NOMO-1 (cell line): ENCODE measurements at regions not wholly inside any gene's neighbourhood (a gene's known extent, or its start where the extent isn't known, plus 50 kb on each side); places are given as distances from the start of the nearest gene placed in this dataset.

Experiments
- DNase-seq, 2 experiments: peaks; one replicate each; lab custom pipeline; 2025; ENCODE audit not compliant: unreplicated experiment in 2 of 2; lab: John Stamatoyannopoulos, UW

DNA sequence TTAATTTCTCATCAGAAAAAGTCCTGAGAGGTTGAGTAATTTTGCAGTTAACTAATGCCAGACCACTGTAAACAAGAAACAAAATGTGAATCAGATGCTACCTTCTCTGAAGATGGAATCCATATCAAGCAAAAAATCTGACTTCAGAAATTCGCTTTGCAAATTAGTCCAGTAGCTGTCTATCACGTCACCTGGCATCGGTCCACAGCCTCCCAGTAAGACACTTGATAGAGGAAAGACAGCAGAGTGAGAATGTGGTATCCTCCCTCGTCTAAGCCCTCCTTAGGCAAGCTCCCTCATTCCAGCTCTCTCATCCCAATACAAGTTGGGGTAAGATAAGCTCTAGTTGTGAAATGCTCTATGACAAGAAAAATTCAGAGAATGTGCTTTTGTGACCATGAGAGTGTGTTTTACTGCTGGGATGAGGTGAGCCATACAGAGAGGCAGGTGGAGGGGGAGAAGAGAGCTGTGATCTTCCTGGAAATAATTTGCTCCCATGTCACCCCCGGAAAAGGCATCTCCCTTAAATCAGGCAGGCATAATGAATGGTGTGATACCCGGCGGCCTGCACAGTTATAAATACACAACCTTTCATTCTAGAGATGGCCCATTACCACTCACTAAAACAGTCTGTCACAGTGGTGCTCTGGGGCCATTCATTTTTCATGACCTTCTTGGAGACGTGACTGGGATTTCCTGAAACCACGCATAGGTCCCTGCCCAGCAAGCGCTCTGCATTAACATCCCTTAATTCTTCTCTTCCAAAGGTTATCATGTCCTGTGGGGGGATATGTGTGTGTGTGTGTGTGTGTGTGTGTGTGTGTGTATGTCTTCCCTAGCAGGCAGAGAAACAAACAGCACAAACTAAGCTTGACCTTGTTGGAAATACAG lies 602.0 kb upstream of the KCNMB2 start:
- DNase-seq = no peak

DNA sequence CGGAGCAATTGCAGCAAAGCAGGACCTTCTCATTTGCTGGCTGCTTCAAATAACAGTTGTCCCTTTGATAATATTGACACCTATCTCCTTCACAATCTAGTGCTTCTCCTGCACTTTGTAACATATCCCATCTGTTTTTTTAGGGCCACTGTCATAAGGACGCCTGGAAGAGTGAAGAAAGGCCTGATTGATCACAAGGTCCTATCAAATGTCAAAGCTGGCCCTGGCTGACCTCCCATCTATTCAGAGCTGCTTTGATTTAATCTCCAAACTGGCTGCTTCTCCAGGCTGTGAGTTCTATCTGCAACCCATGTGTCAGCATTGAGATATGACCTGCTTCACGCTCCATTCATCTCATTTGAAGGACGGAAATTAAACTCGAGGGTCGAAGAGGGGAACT lies 601.2 kb upstream of the KCNMB2 start:
- no peak for DNase-seq

DNA sequence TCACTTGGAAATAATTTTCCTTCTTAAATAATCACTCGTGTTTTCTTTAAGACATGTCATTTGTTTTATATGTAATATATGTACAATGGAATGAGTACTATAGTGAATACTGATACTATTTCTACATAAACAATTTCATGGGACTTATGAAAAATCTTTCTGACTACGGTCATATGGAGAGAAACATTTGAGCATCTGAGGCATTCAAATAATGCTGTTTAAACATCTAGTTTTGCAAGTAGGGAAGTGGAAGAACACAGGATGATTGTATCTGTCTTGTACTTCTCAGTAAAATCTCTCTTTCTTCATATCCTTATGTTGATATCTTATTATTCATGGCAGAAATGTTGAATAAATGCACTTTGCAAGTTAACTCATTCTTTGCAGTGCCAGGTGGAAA lies 599.5 kb upstream of the KCNMB2 start:
- peak in 1 of 2 experiments; percentile 9 for DNase-seq

DNA sequence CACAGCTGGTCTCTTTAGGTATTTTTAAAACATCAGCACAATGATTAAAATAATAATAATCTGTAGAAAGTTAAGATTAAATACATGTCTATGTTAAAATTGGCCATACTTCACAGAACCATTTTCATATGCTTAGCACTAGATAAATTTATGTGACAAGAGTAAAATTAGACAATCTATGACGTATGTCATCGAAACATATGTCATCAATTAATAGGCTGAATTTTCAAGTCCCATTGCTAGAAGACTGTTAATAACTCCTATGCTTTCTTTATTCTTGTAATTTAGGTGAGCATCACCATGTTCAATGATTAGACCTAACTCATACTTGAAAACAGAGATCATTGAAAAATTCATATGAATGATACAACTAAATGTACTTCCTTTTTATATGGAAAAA lies 593.3 kb upstream of the KCNMB2 start:
- DNase-seq = no peak

DNA sequence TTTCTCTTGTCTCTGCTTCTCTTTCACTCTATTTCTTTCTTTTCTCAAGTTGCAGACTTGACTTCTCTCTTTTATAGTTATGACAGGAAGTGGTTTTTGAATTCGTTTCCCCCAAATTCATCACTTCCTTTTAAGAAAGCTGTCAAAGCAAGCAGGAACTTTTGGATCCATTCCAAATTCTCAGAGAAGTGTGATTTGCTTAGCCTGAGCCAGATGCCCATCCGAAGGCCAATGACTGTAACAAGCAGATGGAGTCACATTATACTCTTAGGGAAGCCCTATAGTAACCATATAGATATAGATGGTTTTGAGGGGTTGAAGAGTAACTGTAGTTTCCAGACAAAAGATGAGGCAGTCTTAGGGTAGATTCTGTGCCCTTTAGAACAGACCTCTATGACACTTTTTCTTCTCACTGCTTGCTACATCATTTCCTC lies 592.0 kb upstream of the KCNMB2 start:
- peak; percentile 78 to 93 for DNase-seq

DNA sequence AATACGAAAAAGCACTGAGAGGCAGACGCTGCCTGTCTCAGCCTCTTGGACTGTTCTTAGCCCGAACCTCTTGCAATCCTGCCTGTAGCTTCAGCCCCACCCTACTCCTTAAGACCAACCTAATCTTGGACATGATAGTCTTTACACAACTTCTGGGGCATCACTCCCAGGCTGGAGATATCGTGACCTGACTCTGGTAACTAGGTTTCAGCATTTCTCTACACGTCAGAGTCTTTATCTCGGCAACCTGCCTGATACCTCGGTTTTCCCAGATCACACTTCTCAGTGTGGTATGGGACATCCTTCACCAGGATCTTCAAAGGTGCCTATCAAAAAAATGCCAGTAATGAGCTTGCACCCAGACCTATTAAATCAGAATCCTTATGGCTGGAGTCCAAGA lies 590.2 kb upstream of the KCNMB2 start:
- DNase-seq = no peak

DNA sequence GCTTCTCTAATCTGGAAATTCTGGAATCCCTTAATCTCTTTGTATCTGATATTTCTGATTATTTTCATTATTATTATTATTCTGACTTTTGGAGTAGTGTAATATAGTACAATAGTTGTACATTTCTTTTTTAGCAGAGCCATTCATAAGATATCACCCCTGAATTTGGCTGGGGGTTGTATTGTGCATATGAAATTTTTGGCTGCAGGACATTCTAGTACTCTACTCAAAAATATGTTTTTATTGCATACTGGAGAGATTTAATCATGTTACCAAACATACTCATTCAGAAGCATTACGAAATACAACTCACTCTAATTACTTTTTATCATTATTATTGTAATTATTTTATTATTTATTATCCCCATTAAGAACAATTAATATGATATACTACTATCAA lies 589.7 kb upstream of the KCNMB2 start:
- DNase-seq = no peak

DNA sequence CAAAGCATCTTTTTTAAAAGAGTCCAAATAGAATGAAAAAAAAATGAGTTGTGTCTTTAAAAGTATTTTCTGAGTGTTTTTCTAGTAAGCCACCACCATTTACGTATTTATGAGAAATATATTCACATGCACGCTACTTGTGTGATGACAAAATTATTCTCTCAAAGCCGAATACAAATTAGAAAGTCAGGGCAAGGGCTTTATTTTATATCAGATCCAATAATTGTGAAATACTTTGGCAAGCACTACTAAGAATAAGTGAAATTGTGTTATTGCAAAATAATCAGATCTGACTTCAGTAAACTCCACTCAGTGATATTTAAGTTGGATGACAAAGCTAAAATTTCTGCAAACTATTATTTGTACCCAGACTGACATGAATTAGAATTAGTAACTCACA lies 589.3 kb upstream of the KCNMB2 start:
- peak in 1 of 2 experiments; percentile 28 for DNase-seq

DNA sequence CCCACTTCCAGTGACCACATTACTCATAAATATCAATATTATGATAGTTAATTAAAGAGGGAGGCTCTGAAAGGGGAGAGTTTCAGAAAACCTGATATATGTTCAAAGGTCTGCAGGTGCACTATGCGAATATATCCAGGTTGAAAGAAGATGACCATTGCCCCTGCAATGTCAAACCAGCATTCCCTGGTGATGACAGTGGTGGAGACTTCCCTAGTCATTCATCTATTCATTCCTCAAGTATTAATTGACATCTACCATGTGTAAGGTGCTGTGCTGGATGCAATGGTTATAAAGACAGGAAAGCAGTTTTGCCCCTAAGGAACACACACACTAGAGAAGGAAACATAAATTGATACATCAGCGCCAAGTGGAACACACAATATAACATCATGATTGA lies 588.3 kb upstream of the KCNMB2 start:
- no peak for DNase-seq

DNA sequence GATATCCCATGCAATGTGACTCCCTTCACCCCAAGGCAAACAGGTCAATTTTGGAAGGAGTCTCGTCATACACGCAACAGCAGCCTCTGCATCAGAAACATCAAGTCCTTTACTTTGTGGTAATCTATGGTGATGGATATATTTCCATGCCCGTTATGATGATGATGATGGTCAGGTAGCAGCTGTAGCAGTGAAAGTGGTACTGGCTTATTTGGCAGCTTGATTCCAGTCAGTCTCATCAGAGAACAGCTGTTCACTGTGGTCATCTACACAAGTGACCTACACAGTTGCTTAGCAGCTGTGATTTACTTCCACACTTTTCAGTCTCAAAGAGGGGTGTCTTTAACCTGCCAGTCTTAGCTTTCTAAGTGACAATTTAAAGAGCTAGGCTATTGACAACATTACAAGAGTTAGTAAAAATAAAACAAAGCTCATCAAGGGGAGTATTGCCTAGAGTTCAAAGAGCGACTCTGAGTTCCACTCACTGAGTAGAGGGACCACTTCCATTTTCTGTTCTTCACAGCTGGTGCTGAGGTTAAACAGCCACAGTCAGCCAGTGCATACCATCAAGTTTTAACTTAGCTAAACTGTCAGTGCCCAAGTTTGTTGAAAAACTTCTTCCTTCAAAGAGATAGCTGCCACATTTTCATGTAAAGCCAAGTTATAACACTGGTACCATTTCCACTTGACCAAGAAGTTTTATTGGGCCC lies 587.4 kb upstream of the KCNMB2 start:
- DNase-seq = no peak

DNA sequence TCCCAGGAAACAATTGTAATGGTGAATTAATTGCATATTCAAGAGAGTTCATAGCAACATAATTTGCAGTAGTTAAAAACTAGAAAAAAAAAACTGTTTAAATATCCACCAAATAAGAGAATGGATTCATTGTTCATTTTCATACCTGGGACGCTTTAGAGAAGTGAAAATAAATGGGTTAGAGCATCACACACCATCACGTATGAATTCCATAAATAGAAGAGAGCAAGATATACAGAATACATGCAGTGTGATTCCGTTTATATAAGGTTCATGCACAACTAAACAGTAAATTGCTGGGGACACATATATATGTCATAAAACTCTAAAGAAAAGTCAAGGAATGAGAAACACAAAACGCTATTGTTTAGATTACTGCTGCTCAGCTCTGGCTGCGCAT lies 577.0 kb upstream of the KCNMB2 start:
- DNase-seq = no peak

DNA sequence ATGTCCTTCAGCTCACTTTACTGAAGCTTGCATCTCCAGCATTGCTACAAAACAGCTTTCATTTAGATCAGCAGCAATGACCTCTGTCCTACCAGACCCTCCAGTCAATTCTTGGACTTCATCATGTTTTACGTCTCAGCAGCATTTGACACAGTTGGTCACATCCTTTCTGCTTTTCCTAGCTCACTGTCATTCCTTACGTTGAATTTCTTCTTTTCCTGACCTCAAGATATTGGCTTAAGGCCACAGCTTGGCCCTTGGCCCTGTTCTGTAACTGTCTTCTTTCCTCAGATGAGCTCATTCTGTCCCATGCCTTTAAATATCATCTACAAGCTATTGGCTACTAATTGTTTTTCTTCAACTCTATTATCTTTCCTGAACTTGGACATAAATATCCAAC lies 576.2 kb upstream of the KCNMB2 start:
- DNase-seq = no peak

DNA sequence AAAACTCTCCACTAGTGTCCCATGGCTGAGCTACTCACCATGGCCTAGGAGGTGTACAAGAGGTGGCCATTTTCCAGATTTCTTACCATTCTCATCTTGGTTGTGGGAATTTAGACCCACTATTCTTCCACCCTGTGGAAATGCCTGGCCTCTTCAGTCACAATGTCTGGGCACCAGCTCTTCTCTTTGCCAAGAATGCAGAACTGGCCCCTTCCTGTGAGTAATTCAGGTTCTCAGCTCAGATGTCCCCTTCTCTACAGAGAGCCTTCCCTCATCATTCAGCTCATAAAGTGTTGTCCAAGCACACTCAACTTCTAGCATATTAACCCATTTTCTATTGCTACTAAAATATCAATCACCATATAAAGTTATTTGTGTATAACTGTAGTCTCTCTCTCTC lies 575.5 kb upstream of the KCNMB2 start:
- DNase-seq = peak in 1 of 2 experiments; percentile 13

DNA sequence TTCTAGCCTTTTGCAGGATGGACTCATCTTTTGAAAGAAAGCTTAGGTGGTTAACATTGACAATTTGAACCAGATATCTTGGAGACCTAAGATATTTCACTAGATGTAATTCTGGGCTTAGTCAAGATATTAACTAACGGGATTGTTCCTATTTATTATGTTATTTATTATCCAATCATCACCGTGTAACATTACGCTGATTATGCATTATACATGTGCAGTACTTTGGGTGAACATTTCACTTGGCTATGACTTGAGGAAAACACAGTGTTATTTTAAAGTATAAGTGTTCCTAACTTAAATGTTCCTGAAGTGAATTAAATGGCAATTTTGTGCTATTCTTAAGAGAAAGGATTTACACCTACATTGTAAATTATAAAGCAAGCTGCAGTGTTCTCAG lies 574.5 kb upstream of the KCNMB2 start:
- no peak for DNase-seq

DNA sequence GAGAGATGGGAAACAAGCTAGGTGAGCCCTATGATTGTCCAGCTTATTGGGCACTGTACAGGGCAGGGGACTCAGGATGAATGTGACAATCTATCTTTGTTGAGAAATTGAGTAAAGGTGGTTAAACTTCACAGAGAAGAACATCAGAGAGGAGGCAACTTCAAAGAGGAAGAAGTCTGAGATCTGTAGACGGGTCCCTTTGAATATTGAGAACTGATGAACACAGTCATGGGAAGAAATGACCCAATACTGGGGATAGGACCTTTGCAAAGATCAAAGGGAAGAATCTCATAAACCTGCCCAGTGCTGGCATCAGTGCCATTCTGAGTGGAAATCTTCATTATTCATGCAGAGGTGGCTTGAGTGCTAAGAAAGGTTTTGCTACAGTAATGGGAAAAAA lies 569.7 kb upstream of the KCNMB2 start:
- DNase-seq = no peak

DNA sequence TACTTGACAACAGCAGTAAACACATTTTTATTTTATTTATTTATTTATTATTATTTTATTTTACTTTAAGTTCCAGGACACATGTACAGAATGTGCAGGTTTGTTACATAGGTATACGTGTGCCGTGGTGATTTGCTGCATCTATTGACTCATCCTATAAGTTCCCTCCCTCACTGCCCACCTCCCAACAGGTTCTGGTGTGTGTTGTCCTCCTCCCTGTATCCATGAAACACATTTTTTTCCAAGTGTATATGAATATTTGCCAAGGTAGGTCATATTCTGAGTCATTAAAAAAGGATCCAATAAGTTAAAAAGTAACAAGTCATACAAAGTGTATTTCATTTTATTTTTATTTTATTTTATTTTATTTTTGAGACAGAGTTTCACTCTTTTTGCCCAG lies 567.3 kb upstream of the KCNMB2 start:
- DNase-seq = no peak

DNA sequence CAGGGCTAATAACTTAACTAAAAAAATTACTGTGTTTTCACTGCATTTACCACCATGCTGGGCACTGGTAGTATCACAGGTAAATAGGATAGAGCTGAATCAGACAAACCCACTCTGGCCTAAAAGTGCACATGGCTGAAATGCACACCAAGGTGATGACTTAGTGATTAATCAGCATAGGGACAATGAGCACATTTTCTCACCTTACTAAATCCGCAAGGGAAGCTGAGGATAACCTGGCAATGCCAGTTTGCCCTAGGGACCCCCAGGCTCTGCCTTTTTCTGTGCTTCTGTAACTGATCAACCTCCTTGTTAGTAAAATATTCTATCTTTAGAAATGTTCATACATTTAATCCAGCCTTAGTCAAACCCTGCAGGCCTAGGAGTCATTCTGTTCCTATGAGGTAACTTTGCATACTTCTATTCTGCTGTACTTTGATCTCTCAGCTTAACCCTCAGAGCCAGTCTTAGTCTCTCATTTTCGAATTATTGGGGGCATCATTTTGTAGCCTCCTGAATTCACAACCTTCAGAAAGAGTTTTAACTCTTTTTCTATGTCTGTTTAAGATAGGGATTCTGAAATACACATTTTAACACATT lies 562.9 kb upstream of the KCNMB2 start:
- no peak for DNase-seq

DNA sequence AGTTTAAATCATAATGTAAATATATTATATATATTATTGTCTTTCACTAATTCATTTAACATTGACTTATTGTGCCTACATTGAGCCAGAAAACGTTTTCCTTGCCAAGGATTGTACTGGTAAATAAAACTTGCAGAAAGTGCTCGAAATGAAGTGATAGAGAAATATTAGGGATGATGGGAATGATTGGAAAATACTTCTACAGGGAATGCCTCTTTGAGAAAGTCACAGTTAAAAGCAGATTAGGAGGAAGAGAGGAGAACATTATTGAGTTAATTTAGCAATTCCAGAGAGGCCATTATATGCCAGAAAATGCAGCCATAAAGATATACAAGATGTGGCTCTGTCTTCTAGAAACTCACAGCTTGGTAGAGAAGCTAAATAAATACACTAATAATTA lies 560.0 kb upstream of the KCNMB2 start:
- DNase-seq = no peak

DNA sequence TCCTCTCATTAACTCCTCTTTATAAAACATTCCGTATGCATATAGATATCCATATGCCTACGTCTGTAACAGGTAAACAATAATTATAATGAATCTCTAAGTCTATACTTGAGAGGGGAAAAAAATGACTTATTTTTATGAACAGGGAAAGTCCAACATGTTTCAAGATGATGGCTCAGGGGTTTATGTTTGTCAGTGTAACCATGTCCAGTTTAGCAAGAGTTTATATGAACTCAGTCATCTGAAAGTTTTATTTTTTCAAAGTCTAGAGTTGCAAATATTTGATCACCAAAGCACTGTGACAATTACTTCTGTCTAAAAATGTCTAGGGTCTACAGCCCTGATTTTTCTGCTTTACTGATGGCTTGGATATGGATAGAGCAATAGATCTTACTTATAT lies 559.4 kb upstream of the KCNMB2 start:
- DNase-seq = no peak

DNA sequence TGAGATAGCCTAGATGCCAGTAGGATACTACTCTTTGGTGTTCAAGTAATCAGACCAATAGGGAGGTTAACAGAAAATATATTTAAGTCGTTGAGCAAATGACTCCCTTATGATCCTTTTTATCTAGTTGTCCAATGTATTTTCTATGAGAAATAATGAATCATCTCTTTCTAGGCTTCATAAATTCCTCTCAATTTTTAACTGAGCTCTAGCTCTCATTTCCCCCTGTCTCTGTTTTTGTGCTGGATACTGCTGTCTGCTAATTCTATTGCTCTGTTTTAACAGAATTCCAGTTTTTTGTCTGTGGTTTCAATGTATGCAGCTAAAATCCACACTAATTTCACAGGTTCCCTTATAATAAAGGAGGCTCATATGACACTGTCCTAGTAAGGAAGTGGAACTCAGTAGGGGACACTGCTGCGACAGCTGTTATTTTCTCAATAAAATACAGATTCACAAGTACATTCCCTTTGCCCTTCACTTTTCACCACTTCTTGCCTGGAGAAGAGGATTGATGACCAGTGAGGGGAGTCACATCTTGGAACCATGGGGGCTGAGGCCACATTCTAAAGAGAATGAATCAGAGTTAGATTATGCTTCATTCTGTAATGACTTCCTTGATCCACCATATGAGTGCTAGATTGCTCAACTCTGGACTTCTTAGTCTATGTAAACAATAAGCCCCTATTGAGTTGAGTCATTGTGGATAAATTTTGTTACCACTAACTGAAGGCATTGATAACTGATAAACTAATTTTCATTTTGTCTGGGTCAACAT lies 558.7 kb upstream of the KCNMB2 start:
- peak in 1 of 2 experiments; percentile 70 for DNase-seq

DNA sequence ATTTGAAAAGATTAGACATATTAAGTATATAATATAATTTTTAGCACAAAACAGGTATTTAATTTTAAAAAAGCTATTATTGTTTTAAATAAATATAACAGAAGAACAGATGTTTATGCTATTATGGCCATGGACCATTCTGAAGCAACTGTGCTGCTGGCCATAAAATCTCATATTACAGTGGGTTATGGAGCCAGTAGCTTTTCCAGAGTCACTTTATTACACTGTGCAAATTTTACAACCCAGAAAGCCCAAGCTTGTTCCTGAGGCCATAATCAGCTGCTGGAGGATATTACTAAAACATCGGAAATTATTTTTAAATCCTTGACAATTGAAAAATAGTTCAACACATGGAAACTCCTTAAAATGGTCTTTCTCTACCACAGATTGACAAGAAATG lies 557.3 kb upstream of the KCNMB2 start:
- no peak for DNase-seq
